HCT116 (cell line): ENCODE measurements at regions not wholly inside any gene's neighbourhood (a gene's known extent, or its start where the extent isn't known, plus 50 kb on each side); places are given as distances from the start of the nearest gene placed in this dataset.

ENCODE experiments used
- ATF3 ChIP-seq: IDR thresholded peaks from 2 replicates; pipeline ENCODE4 v1.6.1; 2012
- REST ChIP-seq: IDR thresholded peaks from 2 replicates; pipeline ENCODE4 v1.6.1; 2012; ENCODE audit warnings: low read depth

GRCh38 chr21:15966231-15966630 is 236.4 kb downstream of the USP25 start:
- TF ChIP-seq ATF3 = no peak
- TF ChIP-seq REST = no peak
